Panc1 (cell line): ENCODE measurements at regions not wholly inside any gene's neighbourhood (a gene's known extent, or its start where the extent isn't known, plus 50 kb on each side); places are given as distances from the start of the nearest gene placed in this dataset.

Experiments
- ATAC-seq: fragments of 200-7000 bp; cut with Tn5 transposase; 2 replicates; pipeline ENCODE4 v1.9.1; 2020; ENCODE audit warnings: mild to moderate bottlenecking, moderate library complexity
- BruUV-seq: library from RNA; stranded (reverse); fragments of 400-500 nt; replicated peaks from 2 replicates; lab custom pipeline; 2021; lab: Mats Ljungman, UMichigan
- CTCF ChIA-PET: fragments of 300-600 bp; sonication (Branson Sonifier 250); formaldehyde crosslinking; loops from one replicate; lab custom pipeline; 2022; ENCODE audit warnings: antibody characterized with exemption; lab: Charles Lee
- POLR2A ChIA-PET: fragments of 300-600 bp; sonication (Branson Sonifier 250); formaldehyde crosslinking; loops from one replicate; lab custom pipeline; 2022; ENCODE audit warnings: antibody characterized with exemption; lab: Charles Lee
- DNase-seq: peaks from one replicate; pipeline ENCODE4 v3.0.0-alpha.2; 2010; ENCODE audit warnings: low read depth, low spot score
- H3K27ac ChIP-seq: 2 replicates; pipeline ENCODE4 v1.5.1; 2011; ENCODE audit warnings: mild to moderate bottlenecking, low read length, inconsistent platforms
- H3K27me3 ChIP-seq: fragments of 200-500 bp; sonication (Bioruptor generic); 2 replicates; pipeline ENCODE4 v1.6.0; 2014; ENCODE audit warnings: low read length, inconsistent platforms; ENCODE audit not compliant: control insufficient read depth, insufficient read depth
- H3K36me3 ChIP-seq: fragments of 200-500 bp; sonication (Bioruptor generic); 2 replicates; pipeline ENCODE4 v1.5.1; 2014; ENCODE audit warnings: inconsistent platforms, mild to moderate bottlenecking, low read length, moderate library complexity; ENCODE audit not compliant: control insufficient read depth, insufficient read depth
- H3K4me1 ChIP-seq: 2 replicates; pipeline ENCODE4 v1.5.1; 2011; ENCODE audit warnings: inconsistent platforms, mild to moderate bottlenecking, low read length, moderate library complexity; ENCODE audit not compliant: control insufficient read depth, insufficient read depth
- H3K4me3 ChIP-seq, 2 experiments: 2 replicates each; pipeline ENCODE4 v1.5.1; 2011 to 2012; ENCODE audit warnings: low read depth in 2 of 2, low read length in 2 of 2, mild to moderate bottlenecking in 2 of 2, inconsistent platforms in 1 of 2, moderate library complexity in 1 of 2
- H3K9me3 ChIP-seq: fragments of 200-500 bp; sonication (Bioruptor generic); 2 replicates; pipeline ENCODE4 v1.5.1; 2014; ENCODE audit warnings: low read depth, mild to moderate bottlenecking, inconsistent platforms, low read length, moderate library complexity; ENCODE audit not compliant: control insufficient read depth, insufficient read depth
- CTCF ChIP-seq: fragments of 450-650 bp; IDR thresholded peaks from 2 replicates; pipeline ENCODE4 v1.5.1; 2017; ENCODE audit warnings: mild to moderate bottlenecking
- POLR2AphosphoS5 ChIP-seq: IDR thresholded peaks from 2 replicates; pipeline ENCODE4 v1.6.1; 2012; ENCODE audit warnings: mild to moderate bottlenecking, low read depth, low read length, moderate library complexity
- REST ChIP-seq, 2 experiments: IDR thresholded peaks; 2 replicates each; pipeline ENCODE4 v1.6.1; 2011 to 2012; ENCODE audit warnings: low read depth in 2 of 2, control low read depth in 1 of 2, low read length in 1 of 2, mild to moderate bottlenecking in 1 of 2, moderate library complexity in 1 of 2; ENCODE audit not compliant: insufficient read depth in 1 of 2
- SIN3A ChIP-seq: IDR thresholded peaks from 2 replicates; pipeline ENCODE4 v1.6.1; 2012; ENCODE audit warnings: low read depth, mild to moderate bottlenecking, low read length, moderate library complexity, borderline replicate concordance; ENCODE audit not compliant: insufficient read depth
- TCF7L2 ChIP-seq: IDR thresholded peaks from 2 replicates; pipeline ENCODE4 v1.6.1; 2011; ENCODE audit warnings: mild to moderate bottlenecking, low read depth, low read length, inconsistent platforms
- in situ Hi-C: cut with HindIII; loops from 2 replicates; pipeline ENCODE4 v1.10.0; 2016; ENCODE audit warnings: low sequenced_read_pairs, low pct_unique_long_range_greater_than_20kb
- intact Hi-C: fragments of 100-400 bp; cut with micrococcal nuclease; formaldehyde crosslinking; loops from one replicate; pipeline ENCODE4 v1.10.0; 2022; ENCODE audit not compliant: unreplicated experiment

GRCh38 chr4:134735901-134736300 lies 534.3 kb upstream of the PABPC4L start:
- intact Hi-C loops: no loop called here
- TF ChIP-seq CTCF (no peak), SIN3A (no peak), POLR2AphosphoS5 (no peak), TCF7L2 (no peak), REST (IDR thresholded peaks at IDR 0.05; ENCODE audit: insufficient read depth in 1 of 2, low read depth in 2 of 2, low read length in 1 of 2) (no peak)
- CTCF ChIA-PET: no interaction called here
- ATAC-seq: no peak
- Histone ChIP-seq H3K27ac (no peak overlapping the region), H3K27me3 (no peaks in the 10 kb centered on the region), H3K36me3 (no peaks in the 10 kb centered on the region), H3K9me3 (no peaks in the 10 kb centered on the region), H3K4me1 (no peaks in the 10 kb centered on the region), H3K4me3 (no peak overlapping the region)
- POLR2A ChIA-PET: no interaction called here
- in situ Hi-C loops: no loop called here
- no TSS peak for BruUV-seq
- DNase-seq: no peak

- ChIA-PET POLR2A (no interaction called here), CTCF (no interaction called here)
- no TSS peak for BruUV-seq
- in situ Hi-C loops: no loop called here
- no peak for DNase-seq
- Histone ChIP-seq H3K9me3 (no peaks in the 10 kb centered on the region), H3K4me3 (no peak overlapping the region), H3K27me3 (no peaks in the 10 kb centered on the region), H3K36me3 (no peaks in the 10 kb centered on the region), H3K4me1 (no peaks in the 10 kb centered on the region), H3K27ac (no peak overlapping the region)
- intact Hi-C loops: no loop called here
- no peak for TF ChIP-seq REST (IDR thresholded peaks at IDR 0.05; ENCODE audit: insufficient read depth in 1 of 2, low read depth in 2 of 2, low read length in 1 of 2)
- no peak for TF ChIP-seq TCF7L2
- no peak for TF ChIP-seq SIN3A
- no peak for TF ChIP-seq CTCF
- no peak for TF ChIP-seq POLR2AphosphoS5
- no peak for ATAC-seq
Observed at GRCh38 chr4:134727696-134728095, 526.1 kb upstream of the PABPC4L start.
